Smooth muscle cell of the brain vasculature (primary cell): ENCODE measurements at regions not wholly inside any gene's neighbourhood (a gene's known extent, or its start where the extent isn't known, plus 50 kb on each side); places are given as distances from the start of the nearest gene placed in this dataset.
"Not testable (repeated sequence)": the region's sequence is repeated elsewhere in the genome, so short reads cannot be mapped to it uniquely, and the experiment has no call there.

Experiments used
- DNase-seq: peaks from one replicate; pipeline ENCODE4 v3.0.0-alpha.2; 2012; ENCODE audit warnings: low read depth, low spot score

GRCh38 chr1:83090195-83090594 lies 908.7 kb downstream of the TTLL7 start:
- DNase-seq, result no peak

- no peak for DNase-seq
Observed at GRCh38 chr1:83087851-83088250, 911.1 kb downstream of the TTLL7 start.

DNA sequence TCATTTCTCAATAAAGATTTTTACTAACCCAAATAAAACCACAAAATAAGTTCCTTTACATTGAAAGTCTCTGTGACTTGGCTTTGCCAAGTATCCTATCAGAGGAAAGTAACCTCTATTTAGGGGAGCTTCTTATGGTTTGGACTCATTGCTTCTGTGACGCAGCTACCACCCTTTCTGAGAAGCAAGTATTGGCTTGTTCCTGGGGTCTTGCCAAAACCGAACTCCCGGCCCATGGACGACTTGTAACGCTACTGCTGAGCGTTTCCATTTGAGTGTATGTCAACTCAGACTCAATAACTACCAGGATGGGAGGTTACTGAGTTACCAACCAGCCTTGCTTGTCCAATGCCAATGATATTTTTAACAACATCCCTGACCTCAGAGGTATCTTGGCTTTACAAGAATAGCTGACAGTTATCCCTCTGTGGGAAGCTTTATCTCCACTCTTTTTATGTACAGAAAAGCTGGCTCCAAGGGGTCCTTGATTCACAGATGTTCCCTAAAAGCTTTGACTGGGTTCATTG lies 911.9 kb downstream of the TTLL7 start:
- no peak for DNase-seq

DNA sequence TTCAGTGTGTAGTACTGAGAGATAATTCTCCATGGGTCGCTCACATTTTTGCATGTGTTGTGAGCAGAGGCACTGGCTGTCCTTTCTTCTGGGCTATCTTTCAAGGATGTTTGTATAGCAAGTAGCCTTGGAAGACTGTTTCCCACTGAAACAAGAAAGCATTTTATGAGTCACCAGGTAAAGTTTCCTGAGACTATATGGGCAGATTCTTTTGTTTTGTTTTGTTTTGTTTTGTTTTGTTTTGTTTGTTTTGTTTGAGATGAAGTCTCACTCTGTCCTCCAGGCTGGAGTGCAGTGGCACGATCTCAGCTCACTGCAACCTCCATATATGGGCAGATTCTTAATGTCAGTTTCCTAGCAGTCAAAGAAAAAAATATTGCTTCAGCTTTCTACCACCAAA lies 912.6 kb downstream of the TTLL7 start:
- DNase-seq, result no peak

DNA sequence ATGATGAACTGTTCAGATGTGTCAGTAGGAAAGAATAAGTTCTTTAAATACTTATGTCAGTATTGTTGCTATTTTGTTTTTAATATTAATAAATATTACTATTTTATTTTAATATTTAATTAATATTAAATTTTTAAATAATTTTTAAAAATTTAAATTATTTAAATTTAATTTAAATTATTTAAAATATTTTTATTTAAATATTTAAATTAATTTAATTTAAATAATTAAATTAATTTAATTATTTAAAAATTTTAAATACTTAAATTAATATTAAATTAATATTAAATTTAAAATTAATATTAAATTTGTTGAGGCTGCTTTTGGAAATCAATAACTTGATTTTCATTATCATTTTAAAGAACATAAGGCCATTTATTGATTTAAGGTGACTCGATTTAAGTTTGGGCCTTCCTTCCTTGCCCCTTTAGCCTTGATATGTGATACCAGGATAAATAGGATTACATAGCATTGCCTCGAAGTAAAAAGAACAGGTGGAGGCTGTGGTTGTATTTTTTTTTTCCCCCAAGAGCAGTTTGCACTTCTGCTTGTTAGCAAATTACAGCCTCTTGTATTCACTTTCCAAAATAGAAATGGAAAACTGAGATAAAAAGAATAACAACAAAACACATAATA lies 915.2 kb downstream of the TTLL7 start:
- no peak for DNase-seq

GRCh38 chr1:83077411-83077810 lies 921.5 kb downstream of the TTLL7 start:
- no peak for DNase-seq

DNA sequence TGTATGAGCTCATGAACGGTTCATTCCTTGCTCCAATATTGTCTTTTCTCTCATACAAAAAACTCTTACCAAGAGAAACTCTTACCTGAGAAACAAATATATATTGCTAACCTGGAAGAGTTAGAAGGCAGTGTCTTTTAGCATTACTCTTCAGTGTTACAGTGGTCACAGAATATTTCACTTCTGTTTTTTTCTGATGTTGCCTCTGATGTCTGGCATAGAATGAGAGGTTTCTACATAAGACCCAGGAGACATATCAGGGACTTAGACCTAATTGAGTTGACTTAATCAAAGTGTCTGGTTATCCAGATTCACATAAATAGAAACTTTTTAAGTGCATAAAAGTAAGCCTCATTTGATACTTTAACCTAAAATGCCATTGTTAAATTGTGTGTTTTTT lies 923.8 kb downstream of the TTLL7 start:
- DNase-seq, result no peak

DNA sequence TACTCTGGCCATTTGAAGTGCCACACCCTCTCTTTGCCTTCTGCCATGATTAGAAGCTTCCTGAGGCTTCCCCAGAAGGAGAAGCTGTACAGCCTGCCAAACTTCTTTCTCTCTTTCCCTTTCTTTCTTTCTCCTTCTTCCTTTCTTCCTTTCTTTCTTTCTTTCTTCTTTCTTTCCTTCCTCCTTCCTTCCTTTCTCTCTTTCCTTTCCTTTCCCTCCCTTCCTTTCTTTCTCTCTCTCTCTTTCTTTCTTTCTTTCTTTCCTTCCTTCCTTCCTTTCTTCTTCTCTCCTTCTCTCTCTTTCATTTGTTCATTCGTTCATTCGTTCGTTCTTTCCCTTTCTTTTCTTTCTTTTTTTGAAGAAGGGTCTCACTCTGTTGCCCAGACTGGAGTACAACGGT lies 931.0 kb downstream of the TTLL7 start:
- DNase-seq, result no peak

DNA sequence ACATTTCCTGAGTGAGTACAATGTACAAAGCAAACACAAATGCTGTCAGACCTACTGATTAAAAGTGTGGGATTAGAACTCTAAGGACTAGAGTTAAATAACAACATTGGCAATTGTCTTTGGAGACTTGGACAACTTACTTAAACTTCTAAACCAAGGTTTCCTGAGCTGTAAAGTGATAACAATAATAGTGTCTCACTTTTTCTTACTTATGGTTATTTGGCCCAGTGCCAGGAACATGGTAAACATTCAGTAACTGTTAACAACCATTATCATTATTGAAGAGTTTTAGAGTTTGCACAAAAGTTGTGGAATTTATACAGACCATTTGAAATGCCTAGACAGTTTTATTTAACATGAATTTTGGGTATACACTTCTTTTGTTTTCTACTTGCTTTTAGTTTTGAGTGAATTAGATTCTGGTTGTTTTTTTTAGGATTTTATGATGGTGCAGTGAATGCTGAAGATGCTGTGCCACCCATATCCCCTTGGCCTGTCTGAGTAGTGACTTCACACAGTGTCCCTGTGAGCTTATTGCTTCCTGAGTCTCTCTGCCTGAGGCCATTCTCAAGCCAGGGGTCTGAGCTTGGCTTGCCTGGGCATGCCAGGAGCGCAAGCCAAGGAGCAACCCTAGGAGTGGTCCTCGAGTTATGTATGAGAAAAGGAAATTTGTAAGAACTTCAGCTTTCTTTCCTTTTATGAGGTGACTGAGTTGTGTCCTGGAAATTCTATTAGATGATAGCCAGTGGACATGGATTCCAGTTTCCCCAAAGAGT lies 932.8 kb downstream of the TTLL7 start:
- DNase-seq, result no peak

DNA sequence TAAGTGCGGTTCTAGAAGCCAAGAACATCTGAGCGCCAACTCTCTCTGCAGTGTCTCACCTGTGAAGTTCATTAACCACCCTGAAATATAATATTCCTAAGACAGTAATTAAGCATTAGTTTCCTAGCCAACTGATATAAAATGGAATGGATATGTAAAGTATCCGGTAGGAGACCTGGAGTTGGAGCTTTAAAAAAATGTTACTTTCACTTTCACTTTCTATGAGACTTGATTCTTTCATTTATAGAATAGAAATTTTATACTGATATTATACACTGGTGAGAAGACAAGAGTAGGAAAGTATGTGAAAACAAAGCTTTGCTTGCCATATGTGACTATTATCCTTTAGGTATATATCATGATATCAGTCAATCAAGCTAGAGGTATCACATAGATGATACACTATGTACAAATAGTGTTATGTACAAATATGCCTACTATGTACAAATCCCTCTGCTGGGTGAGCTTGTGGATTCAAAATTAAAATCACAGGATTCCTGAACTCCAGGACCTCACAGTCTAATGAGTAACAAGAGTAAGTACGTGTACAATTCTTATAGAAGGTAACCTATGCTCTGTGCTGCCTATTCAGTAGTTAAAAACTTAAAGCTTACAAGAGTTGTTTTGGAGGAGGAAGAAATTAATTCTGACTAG lies 934.2 kb downstream of the TTLL7 start:
- no peak for DNase-seq

DNA sequence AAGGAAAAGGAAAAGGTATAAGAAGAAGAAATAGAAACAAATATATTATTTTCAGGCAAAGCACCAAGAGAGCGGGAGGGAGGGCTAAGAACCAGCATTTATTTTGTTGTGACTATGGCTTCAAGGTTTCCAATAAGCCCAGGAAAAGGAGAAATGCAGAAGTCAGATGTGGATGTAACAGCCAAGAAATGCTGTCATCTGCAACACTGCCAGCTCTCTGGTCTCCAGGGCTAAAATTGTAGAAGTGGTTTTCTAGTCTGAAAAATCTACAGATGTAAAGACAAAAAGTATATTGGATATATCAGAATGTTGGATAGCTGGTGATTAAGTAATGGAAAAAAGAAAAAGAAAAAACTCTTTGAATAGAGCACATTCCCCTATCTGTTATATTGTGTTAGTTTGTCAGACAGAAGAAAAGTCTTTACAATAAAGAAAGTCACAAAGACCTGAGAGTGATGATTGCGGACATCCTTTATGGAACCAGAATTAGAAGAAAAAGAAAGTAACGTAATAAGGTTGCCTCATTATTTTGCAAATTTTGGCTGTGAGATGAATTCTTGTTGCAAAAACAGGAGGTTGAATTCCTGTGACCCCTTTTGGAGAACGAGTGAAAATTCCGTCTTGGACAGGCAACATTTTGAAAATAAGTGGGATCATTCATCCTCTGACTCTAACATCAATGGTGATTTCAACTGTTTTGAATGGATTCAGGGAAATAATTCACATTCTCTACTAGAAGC lies 938.1 kb downstream of the TTLL7 start:
- no peak for DNase-seq

DNA sequence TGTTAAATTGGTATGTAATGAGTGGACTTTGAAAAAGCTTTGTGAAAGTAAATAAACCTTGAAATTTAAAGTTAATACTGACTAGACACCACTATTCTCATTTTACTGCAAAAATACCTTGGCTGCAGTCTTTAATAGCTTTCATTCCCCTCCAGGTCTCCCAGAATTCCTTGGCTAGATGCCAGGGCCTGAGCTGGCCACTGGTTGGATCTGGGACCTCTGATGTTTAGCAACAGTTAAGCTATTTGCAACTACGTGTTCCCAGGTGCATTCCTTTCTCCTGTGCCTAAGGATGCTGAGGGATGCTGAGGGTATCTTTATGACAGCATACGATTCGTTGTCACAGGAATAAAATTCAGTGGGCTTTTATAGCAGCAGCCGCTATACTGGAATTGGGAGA lies 938.7 kb downstream of the TTLL7 start:
- no peak for DNase-seq

DNA sequence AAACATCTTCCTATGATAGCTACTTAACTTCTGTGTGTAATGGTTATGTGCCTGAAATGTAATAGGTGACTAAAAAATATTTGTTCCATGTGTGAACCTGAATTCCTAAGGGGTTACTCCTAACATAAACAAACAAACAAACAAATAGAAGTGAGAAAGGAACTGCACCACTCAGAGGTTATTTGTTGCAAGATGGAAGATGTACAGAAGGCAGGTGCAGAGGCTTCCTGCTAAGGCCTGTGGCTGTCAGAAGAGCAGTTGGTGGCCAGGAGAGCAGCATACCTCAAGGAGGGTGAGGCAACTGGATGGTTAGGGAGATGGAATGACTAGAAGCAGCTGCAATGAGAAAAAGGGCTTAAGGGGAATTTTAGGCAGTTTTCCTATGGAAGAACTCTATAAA lies 940.6 kb downstream of the TTLL7 start:
- DNase-seq, result no peak

GRCh38 chr1:83055391-83056170 lies 943.4 kb downstream of the TTLL7 start:
- no peak for DNase-seq

DNA sequence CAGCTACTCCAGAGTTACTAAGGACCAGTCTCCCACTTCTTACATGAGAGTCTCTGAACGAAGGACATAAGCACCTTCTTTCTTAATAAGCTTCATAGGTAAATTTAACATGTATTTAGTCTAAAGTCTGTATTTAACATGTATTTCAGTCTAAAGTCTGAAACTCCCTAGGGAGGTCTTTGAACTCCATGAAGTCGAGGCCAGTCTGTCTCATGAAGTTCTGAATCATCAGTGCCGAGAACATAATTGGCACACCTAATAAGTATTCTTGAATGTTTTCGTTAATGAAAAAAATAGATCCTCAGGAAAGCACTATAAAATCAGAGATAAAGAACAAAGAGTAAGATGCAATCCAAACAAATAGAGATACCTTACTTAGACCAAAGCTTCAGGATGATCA lies 945.5 kb downstream of the TTLL7 start:
- DNase-seq, result no peak

DNA sequence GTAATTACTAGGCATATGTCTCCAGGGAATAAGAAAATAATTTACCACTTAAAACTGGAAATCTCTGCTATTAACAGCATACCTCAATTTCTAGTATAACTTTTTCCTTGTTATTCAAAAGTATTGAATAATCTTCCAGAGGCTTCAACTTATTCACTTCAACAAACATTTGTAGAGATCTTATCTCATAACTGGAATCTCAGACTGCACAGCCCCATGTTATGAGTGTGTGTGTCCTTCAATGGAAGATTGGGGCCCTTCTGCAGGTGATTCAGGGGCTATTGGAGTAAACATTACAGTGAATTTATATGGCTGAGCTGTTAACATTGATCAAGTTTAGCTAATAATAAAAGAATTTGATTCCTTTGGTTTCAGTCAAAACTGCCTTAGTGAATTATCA lies 946.1 kb downstream of the TTLL7 start:
- no peak for DNase-seq

- not testable (repeated sequence) for DNase-seq
Observed at GRCh38 chr1:83051053-83051452, 947.9 kb downstream of the TTLL7 start.

GRCh38 chr1:83043244-83043643 lies 955.7 kb downstream of the TTLL7 start:
- no peak for DNase-seq

- not testable (repeated sequence) for DNase-seq
Observed at GRCh38 chr1:83039091-83039490, 959.8 kb downstream of the TTLL7 start.

DNA sequence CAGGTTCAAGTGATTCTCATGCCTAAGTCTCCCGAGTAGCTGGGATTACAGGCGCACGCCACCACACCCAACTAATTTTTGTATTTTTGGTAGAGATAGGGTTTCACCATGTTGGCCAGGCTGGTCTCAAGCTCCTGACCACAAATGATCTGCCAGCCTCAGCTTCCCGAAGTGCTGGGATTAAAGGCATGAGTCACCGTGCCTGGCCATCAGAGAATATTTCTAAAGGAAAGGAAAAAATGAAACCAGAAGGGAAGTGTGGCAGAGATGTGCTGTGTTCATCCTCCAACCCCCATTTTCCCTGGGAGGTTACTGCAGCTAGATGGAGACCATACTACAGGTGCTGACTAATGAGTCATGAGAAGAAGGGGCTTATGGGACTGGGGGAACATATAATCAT lies 964.1 kb downstream of the TTLL7 start:
- no peak for DNase-seq

GRCh38 chr1:83033682-83034081 lies 965.2 kb downstream of the TTLL7 start:
- DNase-seq, result no peak
